Sigmoid colon (tissue), 6 donors: ENCODE measurements at regions not wholly inside any gene's neighbourhood (a gene's known extent, or its start where the extent isn't known, plus 50 kb on each side); places are given as distances from the start of the nearest gene placed in this dataset.

ENCODE experiments used
- DNase-seq: peaks from one replicate; pipeline ENCODE4 v3.0.0-alpha.2; 2019
- H3K27ac ChIP-seq, 4 donors: fragments of 200-600 bp; sonication (generic); one replicate each; pipeline ENCODE4 v1.5.1; 2016 to 2019; ENCODE audit warnings: mild to moderate bottlenecking in 1 of 4
- H3K27me3 ChIP-seq, 3 donors: fragments of 200-600 bp; sonication (generic); one replicate each; pipeline ENCODE4 v1.5.1; 2019; ENCODE audit warnings: mild to moderate bottlenecking in 1 of 3
- H3K36me3 ChIP-seq, 4 donors: fragments of 200-600 bp; sonication (generic); one replicate each; pipeline ENCODE4 v1.5.1; 2016 to 2019
- H3K4me1 ChIP-seq, 4 donors: fragments of 200-600 bp; sonication (generic); one replicate each; pipeline ENCODE4 v1.5.1; 2017 to 2019
- H3K4me3 ChIP-seq, 4 donors: fragments of 200-600 bp; sonication (generic); one replicate each; pipeline ENCODE4 v1.5.1; 2017 to 2019; ENCODE audit warnings: mild to moderate bottlenecking in 2 of 4, moderate library complexity in 1 of 4
- H3K9me3 ChIP-seq, 4 donors: fragments of 200-600 bp in 3 of 4; sonication (generic) in 3 of 4; one replicate each; pipeline versions ENCODE4 v1.5.1 to v1.6.1; 2013 to 2019
- EP300 ChIP-seq, 4 donors: sonication (generic); formaldehyde crosslinking; IDR thresholded peaks; one replicate each; pipeline ENCODE4 v1.6.1; 2017; ENCODE audit warnings: antibody characterized with exemption in 4 of 4
- POLR2A ChIP-seq, 2 donors: fragments of 450-650 bp; IDR thresholded peaks; one replicate each; pipeline ENCODE4 v1.6.1; 2016; ENCODE audit warnings: antibody characterized with exemption in 2 of 2, mild to moderate bottlenecking in 2 of 2, moderate library complexity in 2 of 2
- POLR2AphosphoS5 ChIP-seq, 4 donors: sonication (generic); formaldehyde crosslinking; IDR thresholded peaks; one replicate each; pipeline ENCODE4 v1.6.1; 2017; ENCODE audit warnings: antibody characterized with exemption in 4 of 4
- WGBS, 2 donors: extraction: QIAGEN DNeasy Blood & Tissue Kit; methylation state at CpG; one replicate each; pipeline ENCODE4 v1.1.7; 2013; 5-methylcytosine and 5-hydroxymethylcytosine counted together
- intact Hi-C: fragments of 100-400 bp; cut with DNase I; formaldehyde crosslinking; loops from one replicate; pipeline ENCODE4 v1.15.1; 2023
- TF ChIP-seq, protein P1 (sequence below), 4 experiments: fragments of 450-650 bp in 3 of 4; fragments of 200-600 bp in 1 of 4; IDR thresholded peaks; one replicate each; pipeline ENCODE4 v1.5.1; 2016 to 2019; ENCODE audit warnings: antibody characterized with exemption in 4 of 4, mild to moderate bottlenecking in 3 of 4, moderate library complexity in 2 of 4
- donor health status: healthy with polysubstance abuse.
- donor health status: healthy.

DNA sequence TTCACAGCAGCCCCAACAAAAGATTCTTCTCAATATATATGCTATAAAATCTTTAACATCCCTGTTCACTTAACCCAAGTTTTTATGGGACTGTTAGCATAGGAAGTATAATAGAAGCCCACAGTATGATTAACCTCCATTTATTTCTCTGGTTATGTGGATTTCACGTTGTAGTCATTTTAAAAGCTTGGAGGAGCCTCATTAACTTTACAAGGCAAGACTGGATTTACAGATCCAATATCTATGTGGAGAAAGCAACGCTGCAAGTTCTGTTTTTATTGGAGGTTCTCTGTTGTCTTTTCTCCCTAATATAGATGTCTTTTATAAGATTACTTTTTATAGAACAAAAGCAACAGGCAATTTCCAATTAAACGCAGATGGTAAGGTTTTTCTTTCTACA is 114.9 kb upstream of the SYT4 start:
- Histone ChIP-seq H3K27ac (no peak overlapping the region), H3K27me3 (no peaks in the 10 kb centered on the region), H3K9me3 (no peaks in the 10 kb centered on the region), H3K4me3 (no peak overlapping the region), H3K36me3 (no peaks in the 10 kb centered on the region), H3K4me1 (peaks cover 0 to 6% (median 0%) of the 10 kb centered on the region in 4 donors)
- intact Hi-C loops: no loop called here
- no peak for DNase-seq
- 13 to 43% methylated on average over 3 of the region's 3 CpGs for whole genome bisulfite sequencing, 2 donors
- no peak for TF ChIP-seq POLR2AphosphoS5 (IDR thresholded peaks at IDR 0.05)
- TF ChIP-seq, protein P1, sequence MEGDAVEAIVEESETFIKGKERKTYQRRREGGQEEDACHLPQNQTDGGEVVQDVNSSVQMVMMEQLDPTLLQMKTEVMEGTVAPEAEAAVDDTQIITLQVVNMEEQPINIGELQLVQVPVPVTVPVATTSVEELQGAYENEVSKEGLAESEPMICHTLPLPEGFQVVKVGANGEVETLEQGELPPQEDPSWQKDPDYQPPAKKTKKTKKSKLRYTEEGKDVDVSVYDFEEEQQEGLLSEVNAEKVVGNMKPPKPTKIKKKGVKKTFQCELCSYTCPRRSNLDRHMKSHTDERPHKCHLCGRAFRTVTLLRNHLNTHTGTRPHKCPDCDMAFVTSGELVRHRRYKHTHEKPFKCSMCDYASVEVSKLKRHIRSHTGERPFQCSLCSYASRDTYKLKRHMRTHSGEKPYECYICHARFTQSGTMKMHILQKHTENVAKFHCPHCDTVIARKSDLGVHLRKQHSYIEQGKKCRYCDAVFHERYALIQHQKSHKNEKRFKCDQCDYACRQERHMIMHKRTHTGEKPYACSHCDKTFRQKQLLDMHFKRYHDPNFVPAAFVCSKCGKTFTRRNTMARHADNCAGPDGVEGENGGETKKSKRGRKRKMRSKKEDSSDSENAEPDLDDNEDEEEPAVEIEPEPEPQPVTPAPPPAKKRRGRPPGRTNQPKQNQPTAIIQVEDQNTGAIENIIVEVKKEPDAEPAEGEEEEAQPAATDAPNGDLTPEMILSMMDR (IDR thresholded peaks at IDR 0.05): no peak
- no peak for TF ChIP-seq POLR2A (IDR thresholded peaks at IDR 0.05)
- no peak for TF ChIP-seq EP300 (IDR thresholded peaks at IDR 0.05)

DNA sequence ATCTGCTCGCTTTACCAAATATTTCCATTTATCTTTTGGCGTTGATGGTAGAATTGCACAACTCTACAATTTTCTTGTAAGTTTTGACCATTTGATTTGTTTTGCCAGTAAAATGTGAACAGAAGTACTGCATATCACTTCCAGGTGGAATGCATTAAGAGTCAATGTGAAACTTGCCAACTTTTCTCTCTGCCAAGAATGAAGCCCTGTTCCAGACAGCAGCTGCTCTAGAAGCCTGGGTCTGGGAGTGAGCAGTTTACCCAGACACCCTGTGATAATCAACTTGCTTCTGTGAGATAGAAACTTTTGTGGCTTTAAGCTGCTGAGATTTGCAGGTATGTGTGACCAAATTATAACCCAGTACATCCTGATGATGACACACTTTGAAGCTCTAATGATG is 115.9 kb upstream of the SYT4 start:
- H3K9me3 ChIP-seq: no peaks in the 10 kb centered on the region
- H3K4me3 ChIP-seq: no peak overlapping the region
- 84 to 90% methylated on average over 2 of the region's 2 CpGs for whole genome bisulfite sequencing, 2 donors
- H3K27ac ChIP-seq: no peak overlapping the region
- TF ChIP-seq, protein P1 (IDR thresholded peaks at IDR 0.05): no peak
- TF ChIP-seq POLR2A (IDR thresholded peaks at IDR 0.05) (no peak), EP300 (IDR thresholded peaks at IDR 0.05) (no peak)
- intact Hi-C loops: no loop called here
- no peaks in the 10 kb centered on the region for H3K36me3 ChIP-seq
- H3K27me3 ChIP-seq: no peaks in the 10 kb centered on the region
- DNase-seq: no peak
- H3K4me1 ChIP-seq: peaks cover 0 to 6% (median 0%) of the 10 kb centered on the region in 4 donors

DNA sequence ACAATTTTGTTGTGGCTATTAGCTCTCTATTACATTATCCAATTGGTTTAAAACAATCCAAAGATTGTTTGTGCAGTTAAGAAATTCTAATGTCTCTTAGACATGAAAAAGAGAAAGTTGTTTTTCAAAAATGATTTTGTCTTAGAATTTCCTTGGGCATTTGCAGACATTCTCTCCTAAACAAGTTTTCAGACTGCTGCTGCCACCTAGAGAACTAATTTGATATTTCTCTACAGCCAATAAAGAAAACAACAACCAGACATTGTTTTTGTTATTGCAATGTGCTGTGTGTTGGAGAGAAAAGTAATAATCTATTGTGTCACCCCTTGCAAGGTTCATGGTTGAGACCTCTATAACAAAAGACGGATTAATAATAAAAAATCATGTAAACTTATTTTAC is 119.0 kb upstream of the SYT4 start:
- H3K36me3 ChIP-seq: no peaks in the 10 kb centered on the region
- H3K9me3 ChIP-seq: no peaks in the 10 kb centered on the region
- H3K4me3 ChIP-seq: no peak overlapping the region
- TF ChIP-seq POLR2AphosphoS5 (IDR thresholded peaks at IDR 0.05) (no peak), POLR2A (IDR thresholded peaks at IDR 0.05) (no peak), EP300 (IDR thresholded peaks at IDR 0.05) (no peak)
- TF ChIP-seq, protein P1 (IDR thresholded peaks at IDR 0.05): peak in 1 of 4 experiments; percentile 12
- WGBS, 2 donors: 7 to 11% methylated on average over 1 of the region's 1 CpG
- DNase-seq: no peak
- H3K27ac ChIP-seq: no peak overlapping the region
- no peaks in the 10 kb centered on the region for H3K27me3 ChIP-seq
- peaks cover 0 to 6% (median 0%) of the 10 kb centered on the region in 4 donors for H3K4me1 ChIP-seq
- intact Hi-C loops: no loop called here

DNA sequence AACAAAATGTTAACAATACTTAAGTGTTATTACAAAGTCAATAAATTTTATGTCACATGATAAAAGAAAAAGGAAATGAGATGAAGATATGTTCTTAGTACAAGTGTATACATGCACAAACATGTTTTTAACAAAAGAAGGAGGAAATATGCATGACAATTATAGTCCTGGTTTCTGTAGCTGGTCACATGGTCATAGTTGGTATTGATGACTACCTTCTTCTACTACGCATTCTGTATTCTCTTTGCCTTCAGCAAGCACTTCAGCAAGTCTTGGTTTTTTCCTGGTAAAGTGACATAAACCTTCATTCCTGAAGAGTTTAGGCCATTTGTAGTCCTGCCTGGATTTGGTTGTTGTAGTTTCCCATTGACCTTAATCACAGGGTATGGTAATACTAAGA is 121.3 kb upstream of the SYT4 start:
- intact Hi-C loops: no loop called here
- no peak overlapping the region for H3K4me3 ChIP-seq
- no peak overlapping the region for H3K27ac ChIP-seq
- 95 to 96% methylated on average over 1 of the region's 1 CpG for WGBS, 2 donors
- TF ChIP-seq POLR2AphosphoS5 (IDR thresholded peaks at IDR 0.05): no peak
- no peak for TF ChIP-seq EP300 (IDR thresholded peaks at IDR 0.05)
- TF ChIP-seq POLR2A (IDR thresholded peaks at IDR 0.05): no peak
- TF ChIP-seq, protein P1 (IDR thresholded peaks at IDR 0.05): no peak
- no peaks in the 10 kb centered on the region for H3K27me3 ChIP-seq
- H3K9me3 ChIP-seq: no peaks in the 10 kb centered on the region
- no peak for DNase-seq
- H3K36me3 ChIP-seq: no peaks in the 10 kb centered on the region
- no peaks in the 10 kb centered on the region for H3K4me1 ChIP-seq

DNA sequence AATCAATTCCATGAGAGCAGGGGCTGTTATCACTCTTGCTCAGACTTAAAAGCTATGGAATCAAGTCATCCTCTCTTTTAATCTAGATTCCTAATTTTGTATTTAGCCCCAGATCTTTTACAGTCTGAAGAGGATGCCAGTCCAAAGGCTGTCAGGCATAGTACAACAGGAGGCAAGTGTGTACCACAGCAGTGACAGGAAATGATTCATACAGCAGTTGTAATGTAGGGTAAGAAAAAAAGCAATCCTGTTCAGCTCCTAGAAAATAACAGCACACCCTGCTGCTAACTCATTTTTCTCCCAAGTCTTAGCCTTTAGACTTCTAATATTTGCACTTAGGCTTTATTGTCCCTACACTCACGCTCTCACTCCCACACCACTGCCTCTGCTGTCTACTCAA is 127.8 kb upstream of the SYT4 start:
- no peaks in the 10 kb centered on the region for H3K4me1 ChIP-seq
- no peak overlapping the region for H3K4me3 ChIP-seq
- H3K9me3 ChIP-seq: no peaks in the 10 kb centered on the region
- no peak overlapping the region for H3K27ac ChIP-seq
- DNase-seq: no peak
- WGBS, 2 donors: 20 to 64% methylated on average over 1 of the region's 1 CpG
- no peaks in the 10 kb centered on the region for H3K36me3 ChIP-seq
- H3K27me3 ChIP-seq: no peaks in the 10 kb centered on the region
- intact Hi-C loops: no loop called here
- TF ChIP-seq EP300 (IDR thresholded peaks at IDR 0.05) (no peak), POLR2AphosphoS5 (IDR thresholded peaks at IDR 0.05) (no peak), POLR2A (IDR thresholded peaks at IDR 0.05) (no peak)
- TF ChIP-seq, protein P1 (IDR thresholded peaks at IDR 0.05): no peak
